K562 (cell line): ENCODE measurements at regions not wholly inside any gene's neighbourhood (a gene's known extent, or its start where the extent isn't known, plus 50 kb on each side); places are given as distances from the start of the nearest gene placed in this dataset.

ENCODE experiments used
- ATAC-seq: fragments of 200-7000 bp; cut with Tn5 transposase; 3 replicates; pipeline ENCODE4 v1.9.1; 2020; ENCODE audit warnings: moderate library complexity
- BruUV-seq: library from RNA; stranded (reverse); fragments of 400-500 nt; replicated peaks from 2 replicates; lab custom pipeline; 2021; lab: Mats Ljungman, UMichigan
- CTCF ChIA-PET: fragments of 300-600 bp; formaldehyde crosslinking; extraction: SDS; loops from one replicate; lab custom pipeline; 2021; ENCODE audit warnings: low intra/inter-chr PET ratio; lab: Yijun Ruan, JAX
- POLR2A ChIA-PET: fragments of 300-600, 350-650 bp; sonication (Branson Sonifier 250); formaldehyde crosslinking; extraction: SDS; loops from one replicate; lab custom pipeline; 2021; ENCODE audit warnings: antibody characterized with exemption, inconsistent platforms; lab: Yijun Ruan, JAX
- DNase-seq, 4 experiments: peaks; one replicate each; pipeline versions ENCODE4 v3.0.0 to v3.0.0-alpha.2; 2011 to 2018; ENCODE audit warnings: low spot score in 3 of 4, mixed read lengths in 3 of 4; ENCODE audit errors: extremely low read depth in 1 of 4
- FAIRE-seq: peaks from 2 replicates; lab custom pipeline; 2011; peaks lifted over from hg19 to GRCh38; lab: Jason Lieb, UNC
- H2AFZ ChIP-seq: 2 replicates; pipeline ENCODE4 v1.6.0; 2011; ENCODE audit warnings: low read depth, low read length, control low read depth, inconsistent platforms
- H3K27ac ChIP-seq: fragments of 200-600 bp; 3 replicates; pipeline ENCODE4 v1.8.0; 2011; ENCODE audit warnings: low read depth, mild to moderate bottlenecking, control low read depth, inconsistent platforms, low read length, moderate library complexity, mixed read lengths; ENCODE audit errors: extremely low read depth
- H3K27me3 ChIP-seq, 2 experiments: fragments of 300-600 bp in 1 of 2; 2 replicates in 1 of 2; 3 replicates in 1 of 2; pipeline versions ENCODE4 v1.6.0 to v1.8.0; 2011; ENCODE audit warnings: inconsistent platforms in 2 of 2, low read length in 2 of 2, mild to moderate bottlenecking in 1 of 2, mixed read lengths in 1 of 2, moderate library complexity in 1 of 2; ENCODE audit not compliant: control insufficient read depth in 2 of 2, insufficient read depth in 2 of 2
- H3K36me3 ChIP-seq: fragments of 300-600 bp; 3 replicates; pipeline ENCODE4 v1.8.0; 2011; ENCODE audit warnings: mild to moderate bottlenecking, low read length, inconsistent platforms; ENCODE audit not compliant: control insufficient read depth, insufficient read depth
- H3K4me1 ChIP-seq, 2 experiments: fragments of 200-600 bp in 1 of 2; replicated peaks in 1 of 2; 2 replicates in 1 of 2; 3 replicates in 1 of 2; pipeline versions ENCODE4 v1.5.1 to v1.8.0; 2011; ENCODE audit warnings: inconsistent platforms in 2 of 2, low read length in 2 of 2, mild to moderate bottlenecking in 1 of 2, mixed read lengths in 1 of 2, moderate library complexity in 1 of 2; ENCODE audit not compliant: control insufficient read depth in 2 of 2, insufficient read depth in 2 of 2
- H3K4me2 ChIP-seq: 2 replicates; pipeline ENCODE4 v1.6.1; 2011; ENCODE audit warnings: low read length, control low read depth, inconsistent platforms, mixed read lengths; ENCODE audit not compliant: insufficient read depth
- H3K4me3 ChIP-seq: fragments of 200-600 bp; sonication (generic), shearing (Covaris generic); 2 replicates; pipeline ENCODE4 v1.5.1; 2016; ENCODE audit warnings: control low read depth, inconsistent platforms
- H3K79me2 ChIP-seq: fragments of 200-600 bp; 3 replicates; pipeline ENCODE4 v1.8.0; 2011; ENCODE audit warnings: low read length, inconsistent platforms; ENCODE audit not compliant: control insufficient read depth, insufficient read depth
- H3K9ac ChIP-seq, 2 experiments: 2 replicates each; pipeline versions ENCODE4 v1.6.0 to v1.6.1; 2011; ENCODE audit warnings: low read depth in 2 of 2, low read length in 2 of 2, control low read depth in 1 of 2, inconsistent platforms in 1 of 2, mild to moderate bottlenecking in 1 of 2, mixed read lengths in 1 of 2; ENCODE audit not compliant: insufficient read depth in 1 of 2
- H3K9me1 ChIP-seq: one replicate; pipeline ENCODE4 v1.6.0; 2011; ENCODE audit warnings: inconsistent platforms, mild to moderate bottlenecking, low read length, moderate library complexity; ENCODE audit not compliant: control insufficient read depth, insufficient read depth
- H3K9me3 ChIP-seq: replicated peaks from 2 replicates; pipeline ENCODE4 v1.5.1; 2011; ENCODE audit warnings: low read depth, low read length, inconsistent platforms; ENCODE audit not compliant: control insufficient read depth, insufficient read depth
- H4K20me1 ChIP-seq: replicated peaks from 2 replicates; pipeline ENCODE4 v1.6.1; 2011; ENCODE audit warnings: low read length, inconsistent platforms, mixed read lengths; ENCODE audit not compliant: control insufficient read depth, insufficient read depth
- TSHZ1 ChIP-seq: fragments of 250-450 bp; sonication (Bioruptor Pico); IDR thresholded peaks from 2 replicates; pipeline ENCODE4 v1.4.0; 2020; ENCODE audit warnings: mild to moderate bottlenecking, moderate library complexity
- in situ Hi-C: fragments of 300-500 bp; cut with MboI; formaldehyde crosslinking; loops from 4 replicates; pipeline ENCODE4 v1.15.0; 2018; ENCODE audit warnings: inconsistent platforms, mixed read lengths
- intact Hi-C: fragments of 100-400 bp; cut with micrococcal nuclease; formaldehyde crosslinking; loops from 2 replicates; pipeline ENCODE4 v1.14.2; 2022

GRCh38 chr5:67974054-67974453, 241.5 kb upstream of the PIK3R1 start:
- no peak for FAIRE-seq
- Histone ChIP-seq H3K27ac (no peak overlapping the region), H4K20me1 (no peaks in the 10 kb centered on the region), H3K4me3 (no peak overlapping the region), H3K36me3 (no peaks in the 10 kb centered on the region), H2AFZ (no peak overlapping the region), H3K79me2 (no peaks in the 10 kb centered on the region), H3K27me3 (no peaks in the 10 kb centered on the region), H3K9ac (no peak overlapping the region), H3K4me2 (no peak overlapping the region)
- in situ Hi-C loops (no loop called here), intact Hi-C loops (no loop called here)
- no TSS peak for BruUV-seq
- no peak for DNase-seq
- TF ChIP-seq TSHZ1 (CRISPR knock-in tag), result no peak
- TF ChIP-seq, all 486 proteins: peak for 0
- ChIA-PET POLR2A (no interaction called here), CTCF (no interaction called here)
- H3K4me1 ChIP-seq, result no peaks in the 10 kb centered on the region
- no peak for ATAC-seq
- no peaks in the 10 kb centered on the region for H3K9me1 ChIP-seq
- no peaks in the 10 kb centered on the region for H3K9me3 ChIP-seq
